Loucy (cell line): ENCODE measurements at regions not wholly inside any gene's neighbourhood (a gene's known extent, or its start where the extent isn't known, plus 50 kb on each side); places are given as distances from the start of the nearest gene placed in this dataset.

Experiments
- H2AFZ ChIP-seq: fragments of 200-600 bp; sonication (generic); 2 replicates; pipeline ENCODE4 v1.6.0; 2016; ENCODE audit warnings: antibody characterized with exemption, mild to moderate bottlenecking, low read length, moderate library complexity
- H3F3A ChIP-seq: fragments of 200-600 bp; 2 replicates; pipeline ENCODE4 v1.6.0; 2016; ENCODE audit warnings: antibody characterized with exemption, low read depth, mild to moderate bottlenecking
- H3K27me3 ChIP-seq: fragments of 200-600 bp; sonication (generic); 2 replicates; pipeline ENCODE4 v1.6.1; 2014; ENCODE audit warnings: low read length, mild to moderate bottlenecking; ENCODE audit not compliant: insufficient read depth, poor library complexity, severe bottlenecking
- H3K36me3 ChIP-seq: fragments of 200-600 bp; sonication (generic); 2 replicates; pipeline ENCODE4 v1.6.1; 2016; ENCODE audit warnings: low read length; ENCODE audit not compliant: insufficient read depth
- H3K4me1 ChIP-seq: fragments of 200-600 bp; sonication (generic); 2 replicates; pipeline ENCODE4 v1.5.1; 2014; ENCODE audit warnings: low read length, mild to moderate bottlenecking; ENCODE audit not compliant: insufficient read depth, poor library complexity, severe bottlenecking
- H3K4me2 ChIP-seq: fragments of 200-600 bp; sonication (generic); 2 replicates; pipeline ENCODE4 v1.6.0; 2014; ENCODE audit warnings: antibody characterized with exemption, low read length, low read depth, mild to moderate bottlenecking; ENCODE audit not compliant: poor library complexity, severe bottlenecking
- H3K4me3 ChIP-seq: fragments of 200-600 bp; sonication (generic); 2 replicates; pipeline ENCODE4 v1.5.1; 2014; ENCODE audit warnings: low read length, mild to moderate bottlenecking, mixed read lengths; ENCODE audit not compliant: poor library complexity, severe bottlenecking
- H3K79me2 ChIP-seq: fragments of 200-600 bp; sonication (generic); 2 replicates; pipeline ENCODE4 v1.6.1; 2014; ENCODE audit warnings: low read length; ENCODE audit not compliant: insufficient read depth
- H3K9ac ChIP-seq: fragments of 200-600 bp; sonication (generic); 2 replicates; pipeline ENCODE4 v1.6.0; 2014; ENCODE audit warnings: mild to moderate bottlenecking, low read depth, low read length, moderate library complexity; ENCODE audit not compliant: poor library complexity, severe bottlenecking
- H3K9me2 ChIP-seq: fragments of 200-600 bp; sonication (generic); replicated peaks from 2 replicates; pipeline ENCODE4 v1.6.1; 2016; ENCODE audit warnings: low read depth, low read length, mixed read lengths
- H3K9me3 ChIP-seq: fragments of 200-600 bp; sonication (generic); 2 replicates; pipeline ENCODE4 v1.6.1; 2014; ENCODE audit warnings: mild to moderate bottlenecking, antibody characterized with exemption, low read length, low read depth; ENCODE audit not compliant: insufficient read depth
- H4K20me1 ChIP-seq: fragments of 200-600 bp; sonication (generic); 2 replicates; pipeline ENCODE4 v1.6.0; 2014; ENCODE audit warnings: antibody characterized with exemption, low read length, mild to moderate bottlenecking; ENCODE audit not compliant: insufficient read depth, poor library complexity, severe bottlenecking
- EZH2phosphoT487 ChIP-seq: fragments of 200-600 bp; IDR thresholded peaks from 2 replicates; pipeline ENCODE4 v1.6.1; 2018; ENCODE audit warnings: antibody characterized with exemption, mild to moderate bottlenecking, moderate library complexity, borderline replicate concordance
- TF ChIP-seq, protein P1 (sequence below): fragments of 200-600 bp; sonication (generic); conservative IDR thresholded peaks from 2 replicates; pipeline ENCODE4 v1.5.1; 2014; ENCODE audit warnings: mild to moderate bottlenecking, antibody characterized with exemption, low read length

GRCh38 chr6:87847135-87847829 lies 145.2 kb upstream of the AKIRIN2 start:
- Histone ChIP-seq H3K4me3 (no peak overlapping the region), H4K20me1 (no peaks in the 10 kb centered on the region), H3K9me3 (no peaks in the 10 kb centered on the region), H2AFZ (no peak overlapping the region), H3K4me1 (no peaks in the 10 kb centered on the region), H3K79me2 (no peaks in the 10 kb centered on the region), H3K27me3 (peaks cover 10% of the 10 kb centered on the region), H3K9ac (no peak overlapping the region), H3K9me2 (no peaks in the 10 kb centered on the region), H3K36me3 (no peaks in the 10 kb centered on the region), H3K4me2 (no peak overlapping the region), H3F3A (no peaks in the 10 kb centered on the region)
- no peak for TF ChIP-seq EZH2phosphoT487
- TF ChIP-seq, protein P1, sequence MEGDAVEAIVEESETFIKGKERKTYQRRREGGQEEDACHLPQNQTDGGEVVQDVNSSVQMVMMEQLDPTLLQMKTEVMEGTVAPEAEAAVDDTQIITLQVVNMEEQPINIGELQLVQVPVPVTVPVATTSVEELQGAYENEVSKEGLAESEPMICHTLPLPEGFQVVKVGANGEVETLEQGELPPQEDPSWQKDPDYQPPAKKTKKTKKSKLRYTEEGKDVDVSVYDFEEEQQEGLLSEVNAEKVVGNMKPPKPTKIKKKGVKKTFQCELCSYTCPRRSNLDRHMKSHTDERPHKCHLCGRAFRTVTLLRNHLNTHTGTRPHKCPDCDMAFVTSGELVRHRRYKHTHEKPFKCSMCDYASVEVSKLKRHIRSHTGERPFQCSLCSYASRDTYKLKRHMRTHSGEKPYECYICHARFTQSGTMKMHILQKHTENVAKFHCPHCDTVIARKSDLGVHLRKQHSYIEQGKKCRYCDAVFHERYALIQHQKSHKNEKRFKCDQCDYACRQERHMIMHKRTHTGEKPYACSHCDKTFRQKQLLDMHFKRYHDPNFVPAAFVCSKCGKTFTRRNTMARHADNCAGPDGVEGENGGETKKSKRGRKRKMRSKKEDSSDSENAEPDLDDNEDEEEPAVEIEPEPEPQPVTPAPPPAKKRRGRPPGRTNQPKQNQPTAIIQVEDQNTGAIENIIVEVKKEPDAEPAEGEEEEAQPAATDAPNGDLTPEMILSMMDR = no peak

- no peak overlapping the region for H3K9ac ChIP-seq
- no peaks in the 10 kb centered on the region for H3K9me3 ChIP-seq
- no peak overlapping the region for H3K4me2 ChIP-seq
- no peak for TF ChIP-seq EZH2phosphoT487
- TF ChIP-seq, protein P1 = no peak
- no peak overlapping the region for H3K4me3 ChIP-seq
- no peaks in the 10 kb centered on the region for H3K79me2 ChIP-seq
- H3F3A ChIP-seq = no peaks in the 10 kb centered on the region
- H2AFZ ChIP-seq = no peak overlapping the region
- H3K27me3 ChIP-seq = peaks cover 10% of the 10 kb centered on the region
- H3K36me3 ChIP-seq = no peaks in the 10 kb centered on the region
- no peaks in the 10 kb centered on the region for H4K20me1 ChIP-seq
- H3K4me1 ChIP-seq = no peaks in the 10 kb centered on the region
- no peaks in the 10 kb centered on the region for H3K9me2 ChIP-seq
These were observed 144.4 kb upstream of the AKIRIN2 start for GRCh38 chr6:87846434-87846833.

DNA sequence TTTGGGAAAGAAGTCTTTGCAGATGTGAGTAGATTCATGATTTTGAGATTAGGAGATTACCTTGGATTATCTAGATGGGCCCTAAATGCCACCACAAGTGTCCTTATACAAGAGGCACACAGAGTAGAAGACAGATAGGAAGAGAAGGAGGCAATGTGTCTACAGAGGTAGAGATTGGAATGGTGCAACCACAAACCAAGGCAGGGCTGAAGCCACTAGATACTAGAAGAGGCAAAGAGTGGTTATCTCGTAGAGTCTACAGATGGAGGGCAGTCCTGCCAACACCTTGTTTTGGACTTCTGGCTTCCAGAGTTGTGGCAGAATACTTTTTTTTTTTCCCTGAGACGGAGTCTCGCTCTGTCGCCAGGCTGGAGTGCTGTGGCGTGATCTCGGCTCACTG lies 138.3 kb upstream of the AKIRIN2 start:
- Histone ChIP-seq H3K4me3 (no peak overlapping the region), H3K9me3 (no peaks in the 10 kb centered on the region), H3F3A (no peaks in the 10 kb centered on the region), H3K4me2 (no peak overlapping the region), H3K27me3 (peaks cover 6% of the 10 kb centered on the region), H2AFZ (no peak overlapping the region), H4K20me1 (no peaks in the 10 kb centered on the region), H3K79me2 (no peaks in the 10 kb centered on the region), H3K9me2 (no peaks in the 10 kb centered on the region), H3K36me3 (no peaks in the 10 kb centered on the region), H3K4me1 (no peaks in the 10 kb centered on the region), H3K9ac (no peak overlapping the region)
- TF ChIP-seq, protein P1 = no peak
- TF ChIP-seq EZH2phosphoT487 = no peak
